ENCODE measurements at regions not wholly inside any gene's neighbourhood (a gene's known extent, or its start where the extent isn't known, plus 50 kb on each side); places are given as distances from the start of the nearest gene placed in this dataset.

GRCh38 chr1:228653748-228654147 lies 81.5 kb upstream of the RHOU start:
- no peak for TF ChIP-seq CTCF (IDR thresholded peaks at IDR 0.05)
- TF ChIP-seq POLR2A (IDR thresholded peaks at IDR 0.05; ENCODE audit: low read depth): no peak
- TF ChIP-seq POLR2AphosphoS5 (IDR thresholded peaks at IDR 0.05): no peak
